ENCODE measurements at regions not wholly inside any gene's neighbourhood (a gene's known extent, or its start where the extent isn't known, plus 50 kb on each side); places are given as distances from the start of the nearest gene placed in this dataset.

DNA sequence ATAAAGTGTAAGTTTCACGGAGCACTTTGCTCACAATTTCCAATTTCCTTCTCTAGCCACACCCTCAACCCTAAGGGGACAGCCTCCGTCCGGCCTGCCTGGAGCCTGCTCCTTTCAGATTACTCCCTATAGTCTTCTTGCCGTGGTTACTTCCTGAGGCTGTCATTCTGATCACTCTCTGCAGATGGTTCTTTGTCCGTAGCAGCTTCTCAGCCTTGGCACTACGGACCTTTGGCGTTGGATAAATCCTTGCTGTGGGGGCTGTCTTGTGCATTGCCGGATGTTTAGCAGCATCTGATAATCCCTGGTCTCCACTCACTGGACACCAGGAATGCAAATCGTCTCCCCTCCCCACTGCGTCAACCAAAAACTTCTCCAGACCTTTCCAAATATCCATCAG lies 447.5 kb upstream of the KIRREL3 start:
- Histone ChIP-seq H3K9ac (ENCODE audit: extremely low read depth, low read length, poor library complexity, severe bottlenecking) (no peak overlapping the region), H3K4me3 (ENCODE audit: low read length) (no peak overlapping the region)
- WGBS, 2 experiments (ENCODE audit: insufficient coverage in 1 of 2, insufficient read length in 1 of 2) = 84 to 98% methylated on average over 4 to 10 of the region's 10 CpGs

DNA sequence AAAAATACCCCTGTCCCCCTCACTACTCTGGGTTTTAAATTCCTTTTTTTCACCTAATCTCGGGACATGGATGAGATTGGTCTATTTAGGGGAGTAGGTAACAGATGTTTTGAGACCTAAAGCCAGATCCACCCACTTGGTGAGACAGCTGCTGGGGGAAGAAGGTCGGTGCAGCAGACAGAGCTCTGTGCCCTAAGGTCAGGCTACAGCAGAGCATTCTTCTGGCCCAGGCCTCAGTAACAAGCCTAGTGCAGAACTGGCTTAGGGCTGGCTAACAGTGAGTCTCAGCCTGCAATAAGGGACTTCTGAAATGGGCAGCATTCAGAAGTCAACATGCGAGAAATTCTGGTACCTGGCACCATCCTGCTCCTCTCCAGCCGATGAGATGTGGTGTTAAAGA lies 444.9 kb upstream of the KIRREL3 start:
- WGBS, 2 experiments (ENCODE audit: insufficient coverage in 1 of 2, insufficient read length in 1 of 2) = 85 to 90% methylated on average over 3 to 4 of the region's 4 CpGs
- H3K4me1 ChIP-seq (ENCODE audit: control insufficient read depth, insufficient read depth, low read length) = no peaks in the 10 kb centered on the region
- no peaks in the 10 kb centered on the region for H3K36me3 Mint-ChIP-seq (ENCODE audit: low read depth)
- H3K9ac ChIP-seq (ENCODE audit: extremely low read depth, low read length, poor library complexity, severe bottlenecking) = no peak overlapping the region
- H3K27ac ChIP-seq (ENCODE audit: low read depth, low read length) = no peak overlapping the region
- H3K36me3 ChIP-seq (ENCODE audit: control insufficient read depth, insufficient read depth, low read length) = no peaks in the 10 kb centered on the region
- DNase-seq = no peak
- peaks cover 16% of the 10 kb centered on the region for H3K4me1 Mint-ChIP-seq
- no peak overlapping the region for H3K4me3 ChIP-seq (ENCODE audit: low read length)
- TF ChIP-seq, protein P1, sequence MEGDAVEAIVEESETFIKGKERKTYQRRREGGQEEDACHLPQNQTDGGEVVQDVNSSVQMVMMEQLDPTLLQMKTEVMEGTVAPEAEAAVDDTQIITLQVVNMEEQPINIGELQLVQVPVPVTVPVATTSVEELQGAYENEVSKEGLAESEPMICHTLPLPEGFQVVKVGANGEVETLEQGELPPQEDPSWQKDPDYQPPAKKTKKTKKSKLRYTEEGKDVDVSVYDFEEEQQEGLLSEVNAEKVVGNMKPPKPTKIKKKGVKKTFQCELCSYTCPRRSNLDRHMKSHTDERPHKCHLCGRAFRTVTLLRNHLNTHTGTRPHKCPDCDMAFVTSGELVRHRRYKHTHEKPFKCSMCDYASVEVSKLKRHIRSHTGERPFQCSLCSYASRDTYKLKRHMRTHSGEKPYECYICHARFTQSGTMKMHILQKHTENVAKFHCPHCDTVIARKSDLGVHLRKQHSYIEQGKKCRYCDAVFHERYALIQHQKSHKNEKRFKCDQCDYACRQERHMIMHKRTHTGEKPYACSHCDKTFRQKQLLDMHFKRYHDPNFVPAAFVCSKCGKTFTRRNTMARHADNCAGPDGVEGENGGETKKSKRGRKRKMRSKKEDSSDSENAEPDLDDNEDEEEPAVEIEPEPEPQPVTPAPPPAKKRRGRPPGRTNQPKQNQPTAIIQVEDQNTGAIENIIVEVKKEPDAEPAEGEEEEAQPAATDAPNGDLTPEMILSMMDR (conservative IDR thresholded peaks at IDR 0.05) = peak; percentile 12
- no peak overlapping the region for H3K4me3 Mint-ChIP-seq
- H3K9me3 ChIP-seq (ENCODE audit: control insufficient read depth, low read length) = no peaks in the 10 kb centered on the region
- H3K27ac Mint-ChIP-seq = no peak overlapping the region
- H3K27me3 ChIP-seq (ENCODE audit: control insufficient read depth, insufficient read depth, low read length, poor library complexity, severe bottlenecking) = no peaks in the 10 kb centered on the region
- H3K9me3 Mint-ChIP-seq = peaks cover 7% of the 10 kb centered on the region
- H3K27me3 Mint-ChIP-seq (ENCODE audit: insufficient read depth) = no peaks in the 10 kb centered on the region

More for the DNA sequence above, 447.5 kb upstream of the KIRREL3 start:
- Histone ChIP-seq H3K27ac (ENCODE audit: low read depth, low read length) (no peak overlapping the region), H3K4me1 (ENCODE audit: control insufficient read depth, insufficient read depth, low read length) (no peaks in the 10 kb centered on the region), H3K27me3 (ENCODE audit: control insufficient read depth, insufficient read depth, low read length, poor library complexity, severe bottlenecking) (no peaks in the 10 kb centered on the region), H3K9me3 (ENCODE audit: control insufficient read depth, low read length) (no peaks in the 10 kb centered on the region), H3K36me3 (ENCODE audit: control insufficient read depth, insufficient read depth, low read length) (no peaks in the 10 kb centered on the region)
- H3K4me1 Mint-ChIP-seq = peaks cover 19% of the 10 kb centered on the region
- no peaks in the 10 kb centered on the region for H3K36me3 Mint-ChIP-seq (ENCODE audit: low read depth)
- TF ChIP-seq, protein P1 (conservative IDR thresholded peaks at IDR 0.05) = no peak
- no peak for DNase-seq
- no peak overlapping the region for H3K27ac Mint-ChIP-seq
- H3K9me3 Mint-ChIP-seq = peaks cover 13% of the 10 kb centered on the region
- H3K27me3 Mint-ChIP-seq (ENCODE audit: insufficient read depth) = peaks cover 4% of the 10 kb centered on the region
- no peak overlapping the region for H3K4me3 Mint-ChIP-seq

DNA sequence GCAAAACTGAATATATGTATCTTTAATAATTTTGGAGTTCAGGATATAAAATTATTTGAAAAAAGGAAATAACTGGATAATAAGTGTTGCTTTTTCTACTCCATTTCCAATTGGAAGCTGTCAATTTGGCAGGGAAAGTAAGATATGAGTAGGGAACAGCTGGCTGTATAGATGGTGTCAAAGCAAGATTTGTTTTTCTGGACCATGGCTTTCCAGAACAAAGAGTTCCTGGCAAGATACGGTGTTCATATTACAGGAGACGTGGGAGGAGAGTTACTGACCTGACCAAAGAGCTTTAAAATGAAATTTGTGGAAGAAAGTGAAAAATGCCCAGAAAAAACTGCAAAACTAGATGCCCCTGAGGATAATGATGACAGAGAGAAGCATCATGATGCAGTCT lies 442.7 kb upstream of the KIRREL3 start:
- H3K4me1 ChIP-seq (ENCODE audit: control insufficient read depth, insufficient read depth, low read length) = no peaks in the 10 kb centered on the region
- H3K36me3 ChIP-seq (ENCODE audit: control insufficient read depth, insufficient read depth, low read length) = no peaks in the 10 kb centered on the region
- H3K27ac Mint-ChIP-seq = no peak overlapping the region
- H3K9me3 Mint-ChIP-seq = no peaks in the 10 kb centered on the region
- H3K9ac ChIP-seq (ENCODE audit: extremely low read depth, low read length, poor library complexity, severe bottlenecking) = no peak overlapping the region
- H3K4me3 Mint-ChIP-seq = no peak overlapping the region
- H3K27me3 ChIP-seq (ENCODE audit: control insufficient read depth, insufficient read depth, low read length, poor library complexity, severe bottlenecking) = no peaks in the 10 kb centered on the region
- no peaks in the 10 kb centered on the region for H3K9me3 ChIP-seq (ENCODE audit: control insufficient read depth, low read length)
- WGBS, 2 experiments (ENCODE audit: insufficient coverage in 1 of 2, insufficient read length in 1 of 2) = 90 to 100% methylated on average over 2 of the region's 2 CpGs
- no peaks in the 10 kb centered on the region for H3K36me3 Mint-ChIP-seq (ENCODE audit: low read depth)
- H3K4me3 ChIP-seq (ENCODE audit: low read length) = no peak overlapping the region
- no peak for DNase-seq
- TF ChIP-seq, protein P1 (conservative IDR thresholded peaks at IDR 0.05) = no peak
- no peak overlapping the region for H3K27ac ChIP-seq (ENCODE audit: low read depth, low read length)
- H3K27me3 Mint-ChIP-seq (ENCODE audit: insufficient read depth) = no peaks in the 10 kb centered on the region
- H3K4me1 Mint-ChIP-seq = peaks cover 16% of the 10 kb centered on the region
